PC-3 (cell line): ENCODE measurements at regions not wholly inside any gene's neighbourhood (a gene's known extent, or its start where the extent isn't known, plus 50 kb on each side); places are given as distances from the start of the nearest gene placed in this dataset.

Source experiments
- ATAC-seq: fragments of 200-7000 bp; cut with Tn5 transposase; 2 replicates; pipeline ENCODE4 v1.9.1; 2020; ENCODE audit warnings: mild to moderate bottlenecking, moderate library complexity
- BruUV-seq: library from RNA; stranded (reverse); fragments of 400-500 nt; replicated peaks from 2 replicates; lab custom pipeline; 2021; lab: Mats Ljungman, UMichigan
- CTCF ChIA-PET: fragments of 300-600 bp; sonication (Branson Sonifier 250); formaldehyde crosslinking; loops from one replicate; lab custom pipeline; 2022; ENCODE audit warnings: antibody characterized with exemption; lab: Charles Lee
- POLR2A ChIA-PET: fragments of 300-600 bp; sonication (Branson Sonifier 250); formaldehyde crosslinking; loops from one replicate; lab custom pipeline; 2022; ENCODE audit warnings: antibody characterized with exemption; ENCODE audit not compliant: unreplicated experiment; lab: Charles Lee
- DNase-seq: peaks from one replicate; pipeline ENCODE4 v3.0.0-alpha.2; 2015
- H2AFZ ChIP-seq: fragments of 300-600 bp; sonication (generic); 2 replicates; pipeline ENCODE4 v1.6.0; 2016; ENCODE audit warnings: antibody characterized with exemption, low read length
- H3F3A ChIP-seq: fragments of 300-600 bp; sonication (generic); one replicate; pipeline ENCODE4 v1.6.0; 2017; ENCODE audit warnings: antibody characterized with exemption, low read length, control low read depth, mild to moderate bottlenecking; ENCODE audit not compliant: unreplicated experiment
- H3K27ac ChIP-seq: fragments of 300-600 bp; sonication (generic); 2 replicates; pipeline ENCODE4 v1.5.1; 2016; ENCODE audit warnings: mild to moderate bottlenecking, low read length
- H3K27me3 ChIP-seq: fragments of 300-600 bp; sonication (generic); 2 replicates; pipeline ENCODE4 v1.6.1; 2016; ENCODE audit warnings: low read length, mixed read lengths
- H3K36me3 ChIP-seq: fragments of 300-600 bp; sonication (generic); 2 replicates; pipeline ENCODE4 v1.6.1; 2016; ENCODE audit warnings: low read depth, mixed run types, low read length, mixed read lengths
- H3K4me1 ChIP-seq: fragments of 300-600 bp; sonication (generic); 2 replicates; pipeline ENCODE4 v1.5.1; 2016; ENCODE audit warnings: low read length; ENCODE audit not compliant: insufficient read depth
- H3K4me2 ChIP-seq: fragments of 300-600 bp; sonication (generic); 2 replicates; pipeline ENCODE4 v1.6.0; 2016; ENCODE audit warnings: low read length
- H3K4me3 ChIP-seq: fragments of 300-600 bp; sonication (generic); 2 replicates; pipeline ENCODE4 v1.5.1; 2016; ENCODE audit warnings: mild to moderate bottlenecking, low read length, mixed read lengths
- H3K79me2 ChIP-seq: fragments of 300-600 bp; sonication (generic); 2 replicates; pipeline ENCODE4 v1.6.1; 2017; ENCODE audit warnings: low read length, mixed read lengths
- H3K9ac ChIP-seq: fragments of 300-600 bp; sonication (generic); 2 replicates; pipeline ENCODE4 v1.6.0; 2016; ENCODE audit warnings: mild to moderate bottlenecking, low read length
- H3K9me2 ChIP-seq: fragments of 300-600 bp; sonication (generic); replicated peaks from 2 replicates; pipeline ENCODE4 v1.6.1; 2016; ENCODE audit warnings: mixed run types, low read length, mixed read lengths
- H3K9me3 ChIP-seq: fragments of 300-600 bp; sonication (generic); 2 replicates; pipeline ENCODE4 v1.6.1; 2016; ENCODE audit warnings: low read length, mixed read lengths
- H4K20me1 ChIP-seq: fragments of 300-600 bp; sonication (generic); 2 replicates; pipeline ENCODE4 v1.6.1; 2016; ENCODE audit warnings: low read length, mixed read lengths
- EZH2 ChIP-seq: fragments of 300-600 bp; sonication (generic); IDR thresholded peaks from one replicate; pipeline ENCODE4 v1.6.1; 2017; ENCODE audit warnings: antibody characterized with exemption, mild to moderate bottlenecking, low read length; ENCODE audit not compliant: unreplicated experiment
- EZH2phosphoT487 ChIP-seq: fragments of 300-600 bp; sonication (generic); IDR thresholded peaks from 2 replicates; pipeline ENCODE4 v1.6.1; 2018; ENCODE audit warnings: mild to moderate bottlenecking, antibody characterized with exemption, low read length, borderline replicate concordance
- intact Hi-C: fragments of 100-400 bp; cut with micrococcal nuclease; formaldehyde crosslinking; loops from 2 replicates; pipeline ENCODE4 v1.9.0; 2023
- TF ChIP-seq, protein P1 (sequence below): fragments of 300-600 bp; sonication (generic); conservative IDR thresholded peaks from 2 replicates; pipeline ENCODE4 v1.5.1; 2017; ENCODE audit warnings: antibody characterized with exemption, low read depth, mild to moderate bottlenecking, low read length

DNA sequence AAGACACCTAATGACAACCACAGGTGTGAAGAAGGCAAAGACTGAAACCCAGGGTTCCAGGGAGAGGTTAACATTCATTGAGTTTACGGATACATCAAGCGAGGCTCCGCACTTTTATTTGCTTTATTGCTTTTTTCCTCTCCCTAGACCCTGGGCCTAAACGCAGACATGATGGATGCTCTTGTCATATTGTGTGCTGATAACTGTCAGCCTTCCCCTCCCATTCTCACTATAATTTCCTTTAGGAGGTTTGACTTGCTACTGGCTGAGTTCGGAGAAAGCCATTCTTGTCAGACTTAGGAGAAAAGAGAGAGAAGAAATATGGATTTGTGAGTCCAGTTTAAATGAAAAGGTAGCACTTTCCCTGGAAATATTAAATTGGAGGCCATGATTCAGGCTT is 471.6 kb downstream of the DNAH5 start:
- Histone ChIP-seq H3K27ac (no peak overlapping the region), H3K9me3 (no peaks in the 10 kb centered on the region), H3F3A (no peaks in the 10 kb centered on the region), H4K20me1 (no peaks in the 10 kb centered on the region), H3K79me2 (no peaks in the 10 kb centered on the region), H3K9me2 (no peaks in the 10 kb centered on the region), H3K4me3 (no peak overlapping the region), H3K27me3 (no peaks in the 10 kb centered on the region), H3K9ac (no peak overlapping the region), H3K4me2 (no peak overlapping the region), H3K36me3 (no peaks in the 10 kb centered on the region), H2AFZ (no peak overlapping the region), H3K4me1 (peaks cover 16% of the 10 kb centered on the region)
- intact Hi-C loops = no loop called here
- ChIA-PET CTCF (no interaction called here), POLR2A (no interaction called here)
- BruUV-seq = no TSS peak
- no peak for DNase-seq
- no peak for ATAC-seq
- TF ChIP-seq, protein P1, sequence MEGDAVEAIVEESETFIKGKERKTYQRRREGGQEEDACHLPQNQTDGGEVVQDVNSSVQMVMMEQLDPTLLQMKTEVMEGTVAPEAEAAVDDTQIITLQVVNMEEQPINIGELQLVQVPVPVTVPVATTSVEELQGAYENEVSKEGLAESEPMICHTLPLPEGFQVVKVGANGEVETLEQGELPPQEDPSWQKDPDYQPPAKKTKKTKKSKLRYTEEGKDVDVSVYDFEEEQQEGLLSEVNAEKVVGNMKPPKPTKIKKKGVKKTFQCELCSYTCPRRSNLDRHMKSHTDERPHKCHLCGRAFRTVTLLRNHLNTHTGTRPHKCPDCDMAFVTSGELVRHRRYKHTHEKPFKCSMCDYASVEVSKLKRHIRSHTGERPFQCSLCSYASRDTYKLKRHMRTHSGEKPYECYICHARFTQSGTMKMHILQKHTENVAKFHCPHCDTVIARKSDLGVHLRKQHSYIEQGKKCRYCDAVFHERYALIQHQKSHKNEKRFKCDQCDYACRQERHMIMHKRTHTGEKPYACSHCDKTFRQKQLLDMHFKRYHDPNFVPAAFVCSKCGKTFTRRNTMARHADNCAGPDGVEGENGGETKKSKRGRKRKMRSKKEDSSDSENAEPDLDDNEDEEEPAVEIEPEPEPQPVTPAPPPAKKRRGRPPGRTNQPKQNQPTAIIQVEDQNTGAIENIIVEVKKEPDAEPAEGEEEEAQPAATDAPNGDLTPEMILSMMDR = no peak
- no peak for TF ChIP-seq EZH2

DNA sequence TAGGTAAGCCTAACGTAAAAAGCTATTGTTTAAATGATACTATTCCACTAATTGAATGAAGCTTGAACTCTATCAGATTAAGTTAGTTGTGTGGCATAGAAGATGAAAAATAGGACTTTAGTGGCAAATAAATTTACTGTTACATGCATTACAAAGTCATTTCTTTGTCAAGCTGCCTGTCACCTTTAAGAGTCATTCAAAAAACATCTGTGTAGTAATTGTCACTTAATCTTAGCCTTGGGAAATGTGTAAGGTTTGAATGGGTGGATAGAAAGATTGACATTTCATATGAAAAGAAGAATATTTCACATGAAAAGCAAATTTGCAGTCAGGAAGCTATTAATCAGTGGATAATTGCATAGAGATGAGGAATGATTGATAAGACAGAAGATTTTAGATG is 473.5 kb downstream of the DNAH5 start:
- ATAC-seq = no peak
- H2AFZ ChIP-seq = no peak overlapping the region
- no peaks in the 10 kb centered on the region for H3K27me3 ChIP-seq
- no peak overlapping the region for H3K4me2 ChIP-seq
- no peak overlapping the region for H3K9ac ChIP-seq
- CTCF ChIA-PET = no interaction called here
- no peak overlapping the region for H3K27ac ChIP-seq
- DNase-seq = no peak
- H3K4me3 ChIP-seq = no peak overlapping the region
- no TSS peak for BruUV-seq
- no peaks in the 10 kb centered on the region for H4K20me1 ChIP-seq
- intact Hi-C loops = no loop called here
- H3F3A ChIP-seq = no peaks in the 10 kb centered on the region
- H3K79me2 ChIP-seq = no peaks in the 10 kb centered on the region
- no peaks in the 10 kb centered on the region for H3K9me2 ChIP-seq
- H3K4me1 ChIP-seq = no peaks in the 10 kb centered on the region
- POLR2A ChIA-PET = no interaction called here
- H3K36me3 ChIP-seq = no peaks in the 10 kb centered on the region
- TF ChIP-seq, protein P1 = no peak
- TF ChIP-seq EZH2phosphoT487 = no peak
- H3K9me3 ChIP-seq = no peaks in the 10 kb centered on the region

DNA sequence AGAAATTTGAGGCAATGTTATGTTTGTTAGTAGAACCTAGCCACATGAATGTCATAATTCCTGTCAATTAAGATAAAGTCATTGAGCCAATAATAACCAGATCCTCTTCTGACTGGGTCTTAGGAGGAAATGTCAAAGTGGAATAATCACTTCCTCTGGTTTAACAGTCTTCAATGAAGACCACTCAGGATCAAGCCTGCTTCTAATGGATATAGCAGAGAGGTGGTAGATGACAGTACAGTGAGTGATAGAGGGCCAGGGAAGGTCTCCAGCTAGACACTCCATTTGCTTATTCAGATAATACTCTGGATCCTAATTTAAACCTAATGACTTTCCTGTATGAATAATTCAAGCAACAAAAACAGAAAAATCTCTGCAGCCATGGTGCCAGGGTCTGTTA is 474.2 kb downstream of the DNAH5 start:
- Histone ChIP-seq H3K36me3 (no peaks in the 10 kb centered on the region), H3K9ac (no peak overlapping the region), H3K9me3 (no peaks in the 10 kb centered on the region), H3K27ac (no peak overlapping the region), H3K4me1 (no peaks in the 10 kb centered on the region), H3K79me2 (no peaks in the 10 kb centered on the region), H3K4me3 (no peak overlapping the region), H3F3A (no peaks in the 10 kb centered on the region), H2AFZ (no peak overlapping the region), H4K20me1 (no peaks in the 10 kb centered on the region), H3K27me3 (no peaks in the 10 kb centered on the region), H3K4me2 (no peak overlapping the region), H3K9me2 (no peaks in the 10 kb centered on the region)
- intact Hi-C loops = no loop called here
- TF ChIP-seq, protein P1 = no peak
- TF ChIP-seq EZH2phosphoT487 (no peak), EZH2 (no peak)
- DNase-seq (no peak), ATAC-seq (no peak)
- CTCF ChIA-PET = no interaction called here
- POLR2A ChIA-PET = no interaction called here
- no TSS peak for BruUV-seq
